SK-N-SH (cell line): ENCODE measurements at regions not wholly inside any gene's neighbourhood (a gene's known extent, or its start where the extent isn't known, plus 50 kb on each side); places are given as distances from the start of the nearest gene placed in this dataset.

Source experiments
- EP300 ChIP-seq, 2 experiments: IDR thresholded peaks; 2 replicates each; pipeline versions ENCODE4 v1.4.0 to v1.6.1; 2012; ENCODE audit warnings: borderline replicate concordance in 1 of 2, low read depth in 1 of 2, low read length in 1 of 2
- JUND ChIP-seq: IDR thresholded peaks from 2 replicates; pipeline ENCODE4 v1.4.0; 2012
- YY1 ChIP-seq: IDR thresholded peaks from 2 replicates; pipeline ENCODE4 v1.4.0; 2012; ENCODE audit warnings: low read depth, mild to moderate bottlenecking
- TF ChIP-seq, protein P1 (sequence below): IDR thresholded peaks from 2 replicates; pipeline ENCODE4 v1.4.0; 2012; ENCODE audit warnings: low read depth, borderline replicate concordance
- TF ChIP-seq, protein P2 (sequence below): fragments of 200-600 bp; sonication (generic); IDR thresholded peaks from 2 replicates; pipeline ENCODE4 v1.6.1; 2017; ENCODE audit warnings: antibody characterized with exemption, mild to moderate bottlenecking, moderate library complexity
- TF ChIP-seq, protein P3 (sequence below): IDR thresholded peaks from 2 replicates; pipeline ENCODE4; 2012

DNA sequence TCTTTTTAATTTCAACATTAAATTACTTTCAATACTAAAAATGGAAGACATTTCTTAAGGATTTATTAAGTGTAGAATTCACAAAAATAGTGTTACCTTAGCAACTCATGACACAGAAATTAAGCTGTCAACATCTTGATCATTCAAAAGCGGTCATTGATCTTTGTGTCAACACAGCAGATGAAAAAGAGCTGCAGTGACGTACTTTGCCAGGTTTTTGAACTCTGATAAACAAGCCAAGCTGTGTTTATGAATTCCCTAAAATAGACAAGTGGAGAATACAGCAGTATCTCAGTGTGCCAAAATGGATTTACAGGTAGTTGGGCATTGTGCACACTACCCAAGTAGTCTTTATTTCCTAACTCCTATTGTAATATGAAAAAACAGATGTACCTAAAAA lies 1141.8 kb upstream of the PCDH7 start:
- TF ChIP-seq, protein P1, sequence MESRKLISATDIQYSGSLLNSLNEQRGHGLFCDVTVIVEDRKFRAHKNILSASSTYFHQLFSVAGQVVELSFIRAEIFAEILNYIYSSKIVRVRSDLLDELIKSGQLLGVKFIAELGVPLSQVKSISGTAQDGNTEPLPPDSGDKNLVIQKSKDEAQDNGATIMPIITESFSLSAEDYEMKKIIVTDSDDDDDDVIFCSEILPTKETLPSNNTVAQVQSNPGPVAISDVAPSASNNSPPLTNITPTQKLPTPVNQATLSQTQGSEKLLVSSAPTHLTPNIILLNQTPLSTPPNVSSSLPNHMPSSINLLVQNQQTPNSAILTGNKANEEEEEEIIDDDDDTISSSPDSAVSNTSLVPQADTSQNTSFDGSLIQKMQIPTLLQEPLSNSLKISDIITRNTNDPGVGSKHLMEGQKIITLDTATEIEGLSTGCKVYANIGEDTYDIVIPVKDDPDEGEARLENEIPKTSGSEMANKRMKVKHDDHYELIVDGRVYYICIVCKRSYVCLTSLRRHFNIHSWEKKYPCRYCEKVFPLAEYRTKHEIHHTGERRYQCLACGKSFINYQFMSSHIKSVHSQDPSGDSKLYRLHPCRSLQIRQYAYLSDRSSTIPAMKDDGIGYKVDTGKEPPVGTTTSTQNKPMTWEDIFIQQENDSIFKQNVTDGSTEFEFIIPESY = no peak
- TF ChIP-seq, protein P2, sequence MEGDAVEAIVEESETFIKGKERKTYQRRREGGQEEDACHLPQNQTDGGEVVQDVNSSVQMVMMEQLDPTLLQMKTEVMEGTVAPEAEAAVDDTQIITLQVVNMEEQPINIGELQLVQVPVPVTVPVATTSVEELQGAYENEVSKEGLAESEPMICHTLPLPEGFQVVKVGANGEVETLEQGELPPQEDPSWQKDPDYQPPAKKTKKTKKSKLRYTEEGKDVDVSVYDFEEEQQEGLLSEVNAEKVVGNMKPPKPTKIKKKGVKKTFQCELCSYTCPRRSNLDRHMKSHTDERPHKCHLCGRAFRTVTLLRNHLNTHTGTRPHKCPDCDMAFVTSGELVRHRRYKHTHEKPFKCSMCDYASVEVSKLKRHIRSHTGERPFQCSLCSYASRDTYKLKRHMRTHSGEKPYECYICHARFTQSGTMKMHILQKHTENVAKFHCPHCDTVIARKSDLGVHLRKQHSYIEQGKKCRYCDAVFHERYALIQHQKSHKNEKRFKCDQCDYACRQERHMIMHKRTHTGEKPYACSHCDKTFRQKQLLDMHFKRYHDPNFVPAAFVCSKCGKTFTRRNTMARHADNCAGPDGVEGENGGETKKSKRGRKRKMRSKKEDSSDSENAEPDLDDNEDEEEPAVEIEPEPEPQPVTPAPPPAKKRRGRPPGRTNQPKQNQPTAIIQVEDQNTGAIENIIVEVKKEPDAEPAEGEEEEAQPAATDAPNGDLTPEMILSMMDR = no peak
- TF ChIP-seq, protein P3, sequence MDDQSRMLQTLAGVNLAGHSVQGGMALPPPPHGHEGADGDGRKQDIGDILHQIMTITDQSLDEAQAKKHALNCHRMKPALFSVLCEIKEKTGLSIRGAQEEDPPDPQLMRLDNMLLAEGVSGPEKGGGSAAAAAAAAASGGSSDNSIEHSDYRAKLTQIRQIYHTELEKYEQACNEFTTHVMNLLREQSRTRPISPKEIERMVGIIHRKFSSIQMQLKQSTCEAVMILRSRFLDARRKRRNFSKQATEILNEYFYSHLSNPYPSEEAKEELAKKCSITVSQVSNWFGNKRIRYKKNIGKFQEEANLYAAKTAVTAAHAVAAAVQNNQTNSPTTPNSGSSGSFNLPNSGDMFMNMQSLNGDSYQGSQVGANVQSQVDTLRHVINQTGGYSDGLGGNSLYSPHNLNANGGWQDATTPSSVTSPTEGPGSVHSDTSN = no peak
- TF ChIP-seq JUND (no peak), YY1 (no peak), EP300 (IDR thresholded peaks at IDR 0.05; ENCODE audit: borderline replicate concordance in 1 of 2, low read depth in 1 of 2, low read length in 1 of 2) (no peak)
